ENCODE measurements at regions not wholly inside any gene's neighbourhood (a gene's known extent, or its start where the extent isn't known, plus 50 kb on each side); places are given as distances from the start of the nearest gene placed in this dataset.

DNA sequence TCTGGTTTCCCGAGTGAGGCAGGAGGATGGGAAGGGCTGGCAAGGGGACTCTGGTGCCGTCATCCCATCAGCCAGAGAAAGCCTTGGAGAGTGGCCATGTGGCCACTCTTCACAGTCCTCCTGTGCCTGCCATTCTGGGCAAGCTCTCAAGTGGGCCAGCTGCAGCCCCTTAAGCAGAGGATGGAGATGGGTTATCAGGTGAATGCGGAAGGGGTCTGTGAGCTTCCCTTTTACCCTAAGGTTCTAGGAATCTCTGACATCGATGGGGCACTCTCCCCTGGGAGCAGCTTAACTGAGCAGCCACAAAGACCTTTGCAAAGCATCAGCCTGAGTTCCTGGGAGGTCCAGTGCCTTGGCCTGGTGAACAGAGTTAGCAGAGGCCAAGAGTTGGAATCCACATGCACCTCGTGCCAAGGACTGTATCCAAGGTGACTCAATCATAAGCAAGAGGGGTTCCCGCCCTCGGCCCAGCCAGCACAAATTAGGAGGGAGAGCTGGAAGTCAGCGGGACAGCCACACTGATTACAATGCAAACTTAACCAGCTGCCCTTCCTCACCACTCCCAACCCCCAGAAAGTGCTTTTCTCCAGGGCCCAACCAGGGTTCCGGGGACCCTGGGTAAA lies 193.6 kb downstream of the BUD13 start:
- ChIA-PET POLR2A (no interaction called here), CTCF (no interaction called here)

GRCh38 chr11:116577956-116578355 lies 194.8 kb downstream of the BUD13 start:
- POLR2A ChIA-PET, result no interaction called here

DNA sequence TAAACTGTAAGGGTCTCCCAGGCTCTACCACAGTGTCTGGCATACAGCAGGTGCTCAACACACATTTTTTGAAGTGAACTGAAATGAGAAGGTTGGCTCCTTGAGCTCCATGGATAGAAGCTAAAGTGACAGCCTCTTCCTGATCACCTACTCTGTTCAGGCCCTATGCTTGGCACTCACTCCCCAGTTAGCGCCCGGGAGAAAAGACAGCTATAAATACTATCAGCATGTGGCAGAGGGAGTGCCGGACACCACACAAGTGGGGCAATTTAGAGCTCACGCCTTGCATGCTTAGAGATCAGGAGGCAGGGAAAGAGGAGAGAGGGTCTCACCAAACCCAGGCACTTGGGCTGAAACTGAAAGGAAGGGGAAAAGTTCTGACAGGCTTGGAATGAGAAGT lies 195.5 kb downstream of the BUD13 start:
- POLR2A ChIA-PET, result no interaction called here

More at GRCh38 chr11:116577956-116578355, 194.8 kb downstream of the BUD13 start:
- CTCF ChIA-PET, result interaction anchor here (1.1 kb wide), 1 partner anchor 21 kb away, joined by 3 read pairs; no protein-coding TSS in a partner anchor

GRCh38 chr11:116576526-116576925 lies 196.3 kb downstream of the BUD13 start:
- ChIA-PET CTCF (no interaction called here), POLR2A (no interaction called here)

More for the DNA sequence above, 195.5 kb downstream of the BUD13 start:
- CTCF ChIA-PET, result interaction anchor here (1.1 kb wide), 1 partner anchor 21 kb away, joined by 3 read pairs; no protein-coding TSS in a partner anchor

- POLR2A ChIA-PET, result no interaction called here
Observed at GRCh38 chr11:116567721-116568242, 205.0 kb downstream of the BUD13 start.

DNA sequence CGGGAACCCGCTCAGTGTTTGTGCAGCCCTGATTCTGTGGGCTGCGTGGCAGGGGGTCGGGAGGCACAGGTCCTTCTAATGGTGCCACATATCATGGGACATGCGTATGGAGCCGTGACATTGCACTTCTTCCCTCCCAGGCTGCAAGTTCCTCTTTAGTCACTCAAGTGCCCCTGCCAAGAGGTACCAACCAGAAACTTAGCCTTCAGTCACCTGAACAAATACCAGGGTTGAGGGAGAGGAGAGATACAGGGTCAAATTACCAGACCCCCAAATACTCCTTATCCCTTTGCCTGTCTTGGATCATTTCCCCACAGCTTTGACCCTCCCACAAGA lies 209.1 kb downstream of the BUD13 start:
- CTCF ChIA-PET, result no interaction called here
- POLR2A ChIA-PET, result no interaction called here

More at GRCh38 chr11:116567721-116568242, 205.0 kb downstream of the BUD13 start:
- CTCF ChIA-PET, result no interaction called here

DNA sequence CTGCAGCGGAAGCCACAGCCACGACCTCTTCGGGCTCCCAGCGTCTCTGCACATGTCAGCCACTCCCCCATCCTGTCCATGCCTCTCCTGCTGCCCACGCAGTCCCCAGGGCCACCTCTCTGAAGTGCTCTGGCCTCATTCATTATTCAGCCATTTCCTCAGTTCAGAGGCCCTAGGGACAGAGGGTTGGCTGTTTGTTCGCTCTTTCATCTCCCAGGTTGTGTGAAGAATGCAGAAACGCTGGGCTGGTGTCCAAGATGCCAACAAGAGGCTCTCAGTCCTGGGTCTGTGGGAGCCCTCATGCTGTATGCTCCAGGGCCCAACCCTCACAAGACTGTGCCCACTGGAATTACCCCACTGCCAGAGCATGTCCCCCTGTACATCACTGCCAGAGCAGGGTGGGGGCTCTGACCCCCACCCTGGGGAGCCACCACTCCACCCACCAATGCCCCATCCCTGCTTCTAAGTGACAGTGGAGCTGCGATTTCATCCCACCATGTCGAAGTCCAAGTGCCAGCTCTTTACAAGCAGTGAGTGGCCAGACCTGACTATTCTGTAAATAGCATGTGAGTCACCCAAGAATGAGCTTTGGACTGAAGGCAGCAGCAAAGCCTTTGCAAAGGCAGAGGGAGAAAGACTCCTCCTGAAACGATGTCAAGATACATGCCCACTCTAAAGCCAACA lies 209.6 kb downstream of the BUD13 start:
- POLR2A ChIA-PET, result no interaction called here

DNA sequence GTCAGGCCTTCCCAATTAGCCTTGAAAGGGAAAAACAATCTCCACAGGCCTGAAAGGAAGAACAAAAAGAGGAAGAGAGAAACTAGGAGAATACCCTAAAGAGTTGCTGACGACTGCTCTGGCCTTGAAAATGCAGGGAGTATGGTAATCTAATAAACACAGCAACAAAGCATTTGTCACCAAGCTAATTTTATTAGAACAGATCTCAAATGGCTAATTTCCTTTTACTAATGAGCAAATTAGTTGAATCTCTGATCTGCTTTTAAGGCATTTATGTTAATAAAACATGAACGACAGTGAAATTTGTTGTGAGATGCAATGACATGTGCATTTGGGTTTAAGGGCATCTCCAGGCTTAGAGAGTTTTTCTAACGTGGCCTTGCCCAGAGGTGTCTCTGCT lies 212.2 kb downstream of the BUD13 start:
- POLR2A ChIA-PET, result no interaction called here
- CTCF ChIA-PET, result no interaction called here

More for the DNA sequence above, 209.6 kb downstream of the BUD13 start:
- CTCF ChIA-PET, result no interaction called here

GRCh38 chr11:116558504-116559211 lies 214.1 kb downstream of the BUD13 start:
- CTCF ChIA-PET, result no interaction called here
- POLR2A ChIA-PET, result no interaction called here

DNA sequence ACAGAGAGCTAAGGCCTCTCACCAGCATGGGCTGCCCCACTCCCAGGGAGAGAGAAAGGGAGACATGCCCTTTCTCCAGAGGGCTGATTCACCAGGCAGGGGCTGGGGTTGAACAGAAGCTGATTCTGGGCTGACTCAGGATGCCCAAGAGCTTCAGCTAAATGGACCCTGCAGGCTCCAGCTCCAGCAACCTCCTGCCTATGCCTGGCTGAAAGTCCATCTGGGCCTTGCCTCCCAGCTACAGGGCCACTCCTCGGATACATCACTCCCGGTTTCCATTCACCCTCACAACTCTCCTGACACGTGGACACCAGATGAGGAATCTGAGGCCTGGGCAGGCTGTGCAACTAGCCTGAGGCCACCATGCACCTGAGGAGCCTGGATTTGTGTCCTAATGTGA lies 215.5 kb downstream of the BUD13 start:
- CTCF ChIA-PET, result no interaction called here
- POLR2A ChIA-PET, result no interaction called here

DNA sequence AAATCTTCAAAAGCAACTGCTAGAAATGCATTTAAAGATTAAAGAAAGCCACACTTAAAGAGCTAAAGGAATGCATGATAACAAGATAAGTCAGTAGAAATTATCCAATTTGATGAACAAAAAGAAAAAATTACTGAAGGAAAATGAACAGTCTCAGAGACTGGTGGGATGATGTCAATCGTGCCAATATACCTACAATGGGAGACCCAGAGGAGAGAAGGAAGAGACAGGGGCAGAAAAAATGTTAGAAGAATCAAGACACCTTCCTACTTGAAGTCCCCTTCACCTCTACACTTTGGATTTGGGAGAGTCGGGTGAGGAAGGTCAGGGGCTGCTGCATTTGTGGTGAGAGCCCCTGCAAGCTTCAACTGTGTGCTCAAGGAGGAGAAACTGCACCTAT lies 216.3 kb downstream of the BUD13 start:
- POLR2A ChIA-PET, result no interaction called here

DNA sequence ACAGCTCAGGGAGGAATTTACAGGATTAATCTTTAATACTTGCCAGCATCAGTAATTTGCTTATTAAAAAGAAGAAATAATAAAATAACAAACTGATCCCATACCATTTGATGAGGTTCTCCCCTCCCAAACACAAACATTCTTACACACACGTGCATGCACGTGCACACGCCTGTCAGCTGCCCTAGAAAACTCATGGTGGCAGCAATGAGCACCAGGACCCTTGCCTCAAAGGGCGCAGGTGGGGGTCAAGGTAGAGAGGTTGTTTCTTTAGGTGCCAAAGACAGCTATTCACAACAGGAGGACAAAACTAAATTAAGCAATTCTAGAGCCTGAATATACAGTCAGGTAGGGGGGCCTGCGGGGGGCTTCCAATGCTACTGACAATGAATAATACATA lies 219.3 kb downstream of the BUD13 start:
- POLR2A ChIA-PET, result no interaction called here
- CTCF ChIA-PET, result no interaction called here

More for the DNA sequence above, 216.3 kb downstream of the BUD13 start:
- CTCF ChIA-PET, result no interaction called here

DNA sequence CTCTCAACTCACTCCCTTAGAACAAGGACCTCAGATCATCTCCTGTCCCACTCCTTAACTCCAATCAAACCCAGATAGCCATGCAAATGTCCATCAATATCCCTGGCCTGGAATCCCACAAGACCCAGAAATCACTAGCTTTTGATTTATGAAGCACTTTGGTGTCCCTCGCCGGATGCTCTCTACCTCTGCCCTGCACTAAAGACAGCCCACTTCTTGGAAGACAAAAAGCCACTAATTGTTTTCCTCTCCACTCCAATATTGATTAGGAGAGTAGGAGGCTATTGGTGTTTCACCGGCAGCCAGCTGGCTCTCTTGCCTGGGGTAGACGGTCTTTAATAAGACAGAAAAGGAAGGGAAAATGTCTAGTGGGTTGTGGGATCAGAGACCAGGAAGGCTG lies 221.2 kb downstream of the BUD13 start:
- ChIA-PET POLR2A (no interaction called here), CTCF (no interaction called here)

DNA sequence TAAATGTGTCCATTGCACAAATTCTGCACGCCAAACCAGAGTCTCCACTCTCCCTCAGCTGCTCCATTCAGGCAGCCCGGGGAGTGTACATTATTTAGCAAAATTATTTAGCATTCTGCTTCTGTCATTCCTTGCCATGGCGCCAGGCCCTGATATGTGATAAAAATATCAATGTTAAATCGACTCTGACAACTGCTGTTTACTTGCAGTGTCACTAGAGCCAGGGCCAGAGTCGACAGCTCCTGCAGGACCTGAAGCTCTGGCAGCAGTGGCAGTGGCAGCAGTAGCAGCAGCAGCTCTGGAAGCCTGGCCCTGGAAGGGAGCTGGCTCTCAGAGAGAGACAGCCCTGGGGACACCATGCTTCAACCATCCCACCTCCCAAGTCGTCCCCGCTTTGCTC lies 224.5 kb downstream of the BUD13 start:
- CTCF ChIA-PET, result no interaction called here
- POLR2A ChIA-PET, result no interaction called here

GRCh38 chr11:116547571-116547970 lies 225.2 kb downstream of the BUD13 start:
- ChIA-PET POLR2A (no interaction called here), CTCF (no interaction called here)

- POLR2A ChIA-PET, result no interaction called here
Observed at GRCh38 chr11:116545912-116546311, 226.9 kb downstream of the BUD13 start.

GRCh38 chr11:116544721-116545120 lies 228.1 kb downstream of the BUD13 start:
- CTCF ChIA-PET, result no interaction called here
- POLR2A ChIA-PET, result no interaction called here

More at GRCh38 chr11:116545912-116546311, 226.9 kb downstream of the BUD13 start:
- CTCF ChIA-PET, result no interaction called here

GRCh38 chr11:116543911-116544475 lies 228.8 kb downstream of the BUD13 start:
- ChIA-PET POLR2A (no interaction called here), CTCF (no interaction called here)

- POLR2A ChIA-PET, result no interaction called here
- CTCF ChIA-PET, result no interaction called here
Observed at GRCh38 chr11:116543099-116543498, 229.7 kb downstream of the BUD13 start.

DNA sequence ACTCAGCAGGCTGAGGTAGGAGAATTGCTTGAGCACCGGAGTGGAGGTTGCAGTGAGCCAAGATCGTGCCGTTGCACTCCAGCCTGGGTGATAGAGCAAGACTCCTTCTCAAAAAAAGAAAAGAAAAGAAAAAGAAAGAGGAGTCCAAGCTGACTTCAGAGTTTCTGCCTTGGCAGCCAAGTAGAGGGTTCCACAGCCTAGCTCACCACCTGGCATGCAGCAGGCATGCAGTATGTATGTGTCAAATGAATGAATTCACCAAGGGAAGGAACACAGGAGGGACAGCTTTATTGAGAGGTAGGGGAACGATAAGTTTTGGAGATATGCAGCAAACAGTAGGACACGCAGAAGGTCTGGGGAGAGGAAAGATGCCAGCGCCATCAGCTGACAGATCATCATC lies 230.4 kb downstream of the BUD13 start:
- POLR2A ChIA-PET, result no interaction called here
- CTCF ChIA-PET, result no interaction called here

- ChIA-PET POLR2A (no interaction called here), CTCF (no interaction called here)
Observed at GRCh38 chr11:116541460-116541859, 231.3 kb downstream of the BUD13 start.
